ENCODE measurements at regions not wholly inside any gene's neighbourhood (a gene's known extent, or its start where the extent isn't known, plus 50 kb on each side); places are given as distances from the start of the nearest gene placed in this dataset.
"Not testable (repeated sequence)": the region's sequence is repeated elsewhere in the genome, so short reads cannot be mapped to it uniquely, and the experiment has no call there.

DNA sequence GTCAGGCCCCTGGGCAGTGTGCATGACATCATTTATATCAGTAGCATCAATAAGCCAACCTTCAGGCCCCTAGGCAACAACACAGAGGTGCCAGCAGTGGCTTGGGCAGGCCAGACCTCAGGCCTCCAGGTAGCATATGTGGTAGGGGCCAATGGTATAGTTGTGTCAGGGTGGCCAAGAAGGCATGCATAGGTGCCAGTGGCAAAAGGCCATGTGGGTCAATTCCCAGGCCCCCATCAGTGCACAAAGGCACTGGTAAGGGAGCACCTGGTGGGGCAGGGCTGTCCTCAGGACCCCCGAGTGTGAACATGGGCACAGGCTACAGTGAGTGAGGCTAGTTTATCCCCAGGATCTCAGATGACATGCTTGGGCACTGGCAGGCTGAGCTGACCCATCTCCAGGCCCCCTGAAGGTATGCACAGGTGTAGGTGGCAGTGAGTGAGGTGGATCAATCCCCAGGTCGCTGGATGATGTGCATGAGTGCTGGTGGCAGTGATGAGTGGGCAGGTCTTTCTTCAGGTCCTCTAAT, 244.1 kb upstream of the ZNF385D start:
- no peak for DNase-seq

DNA sequence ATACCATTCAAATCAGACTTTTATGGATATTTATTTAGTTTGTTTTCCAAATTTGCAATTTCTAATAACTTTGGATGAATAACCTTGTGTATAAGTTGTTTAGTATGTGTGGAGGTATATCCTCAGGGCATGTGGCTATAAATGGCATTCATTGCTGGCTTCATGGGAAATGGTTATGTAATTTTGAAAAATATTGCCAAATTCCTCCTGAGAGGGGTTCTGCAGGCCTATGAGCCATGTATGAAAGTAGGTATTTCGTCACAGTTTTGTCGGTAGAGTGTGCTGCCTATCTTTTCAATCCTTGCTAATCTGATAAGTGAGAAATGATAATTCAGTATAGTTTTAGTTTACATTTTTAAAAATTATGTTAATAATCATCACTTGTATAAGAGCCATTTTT, 256.4 kb upstream of the ZNF385D start:
- DNase-seq: no peak

DNA sequence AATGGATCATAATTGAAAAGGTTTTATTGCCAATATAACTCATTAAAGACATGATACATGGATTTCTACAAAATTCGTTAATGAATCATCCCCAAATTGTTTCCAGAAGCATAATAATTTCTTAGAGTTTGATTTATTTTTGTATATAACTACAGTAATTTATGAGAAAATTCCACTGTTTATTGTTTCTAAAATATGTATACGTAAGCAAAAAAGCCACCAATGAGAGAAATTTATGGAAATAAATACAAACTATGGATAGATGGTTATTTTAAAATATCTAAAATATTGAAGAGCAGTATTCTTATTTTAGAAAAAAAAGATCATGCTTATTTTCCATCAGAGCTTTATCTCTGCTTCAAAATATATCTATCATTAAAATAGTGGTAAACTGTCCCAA, 260.0 kb upstream of the ZNF385D start:
- no peak for DNase-seq

DNA sequence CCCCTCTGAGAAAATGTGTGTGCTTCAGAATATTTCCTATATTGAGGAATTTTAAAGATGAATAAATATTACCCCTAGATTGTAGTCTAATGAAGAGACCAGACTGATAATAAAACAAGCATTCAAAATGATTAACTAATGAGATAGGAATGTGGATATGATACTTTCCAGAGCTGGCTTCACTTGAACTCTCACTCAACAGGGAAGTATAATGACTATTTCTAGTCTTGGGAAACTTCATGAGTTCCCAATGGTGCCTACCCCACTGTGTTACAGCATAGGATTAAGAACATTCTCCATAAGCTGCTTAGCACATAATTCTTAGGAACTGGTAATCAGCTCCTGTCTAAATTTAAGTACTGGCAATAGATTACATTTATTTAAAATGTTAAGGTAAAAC, 261.5 kb upstream of the ZNF385D start:
- DNase-seq: no peak

DNA sequence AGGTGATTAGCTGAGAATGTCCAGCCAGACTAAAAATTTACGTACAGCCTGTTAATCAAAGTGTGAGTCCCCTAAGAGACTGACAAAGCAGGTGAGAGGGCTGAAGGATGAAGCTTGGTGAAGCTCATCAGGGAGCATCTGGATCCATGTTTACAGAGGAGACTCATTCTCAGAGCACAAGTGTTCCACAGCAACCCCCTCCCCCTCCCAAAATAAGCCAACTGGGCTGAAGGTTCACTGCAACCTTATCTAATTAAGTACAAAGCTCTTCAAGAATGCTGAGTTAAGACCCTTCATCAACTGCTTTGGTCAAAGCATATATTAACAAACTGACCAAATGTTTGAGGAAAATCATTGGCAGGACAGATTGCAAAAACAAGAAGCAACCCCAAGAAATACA, 262.6 kb upstream of the ZNF385D start:
- DNase-seq: no peak

DNA sequence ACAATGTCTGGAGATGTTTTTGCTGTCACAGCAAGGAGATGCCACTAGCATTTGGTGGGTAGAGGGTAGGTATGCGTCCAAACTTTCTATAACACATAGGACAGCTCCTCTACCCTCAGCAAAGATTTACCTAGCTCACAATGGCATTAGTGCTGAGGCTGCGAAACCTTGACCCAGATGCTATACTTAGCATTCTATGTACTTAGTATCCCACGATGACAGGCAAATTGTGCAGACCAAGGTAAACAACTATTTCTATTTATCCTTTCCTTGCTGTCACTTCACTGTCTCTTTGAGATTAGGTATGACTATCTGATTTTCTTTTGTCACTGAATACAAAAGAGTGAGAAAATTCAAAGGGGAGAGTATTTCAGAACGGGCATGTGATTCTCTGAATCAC, 265.2 kb upstream of the ZNF385D start:
- DNase-seq: no peak

DNA sequence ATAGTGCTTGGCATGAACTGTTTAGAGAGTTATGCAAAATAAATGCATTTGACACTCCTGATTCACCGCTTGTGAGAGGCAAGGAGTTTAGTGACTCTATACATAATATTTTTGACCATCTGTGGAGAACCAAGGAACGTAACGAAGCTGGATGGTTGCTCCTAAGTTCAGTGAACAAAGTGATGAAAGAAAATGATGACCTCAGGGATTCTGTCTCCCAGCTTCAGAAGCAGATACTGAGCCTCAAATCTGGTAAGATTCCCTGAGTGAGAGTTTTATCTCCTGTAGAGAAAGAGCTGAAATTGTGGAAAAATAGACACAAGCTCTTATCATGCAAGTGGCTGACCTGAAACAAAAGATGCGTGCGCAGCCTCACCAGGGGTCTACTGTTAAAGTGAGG, 273.6 kb upstream of the ZNF385D start:
- not testable (repeated sequence) for DNase-seq

DNA sequence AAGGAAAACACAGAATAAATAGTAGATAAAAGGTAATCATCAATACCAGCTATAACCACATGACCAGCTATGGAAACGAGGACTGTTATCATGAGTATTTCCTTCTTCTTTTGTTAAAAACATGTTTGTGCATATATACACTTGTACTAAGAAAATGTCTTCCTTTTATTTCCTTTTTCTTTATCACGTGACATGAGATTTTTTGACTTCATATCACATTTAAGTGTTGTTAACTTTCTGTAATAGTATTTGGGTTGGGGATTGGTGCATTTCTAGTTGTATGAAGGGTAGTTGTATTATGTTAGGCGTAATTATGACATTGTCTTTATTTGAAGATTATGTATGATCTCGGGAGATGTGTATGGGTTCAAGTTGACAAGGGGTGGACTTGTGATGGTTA, 278.5 kb upstream of the ZNF385D start:
- no peak for DNase-seq

DNA sequence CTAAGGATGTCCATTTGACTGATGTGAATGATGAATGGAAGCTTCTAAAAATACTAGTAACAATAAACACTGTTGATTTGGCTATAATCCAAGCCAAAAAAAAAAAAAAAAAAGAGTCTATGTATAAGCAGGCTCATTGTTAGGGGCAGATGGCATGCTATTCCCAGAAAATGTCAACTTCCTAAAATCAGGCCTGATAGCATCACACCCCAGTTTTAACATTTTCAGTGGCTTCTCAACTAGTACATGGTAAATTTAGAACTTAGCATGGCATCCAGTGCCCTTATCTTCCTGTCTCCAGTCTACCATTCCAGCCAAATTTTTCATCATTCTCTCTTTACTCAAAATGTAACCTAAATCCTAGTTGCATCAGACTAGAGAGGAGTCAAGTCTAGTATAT, 288.2 kb upstream of the ZNF385D start:
- no peak for DNase-seq

DNA sequence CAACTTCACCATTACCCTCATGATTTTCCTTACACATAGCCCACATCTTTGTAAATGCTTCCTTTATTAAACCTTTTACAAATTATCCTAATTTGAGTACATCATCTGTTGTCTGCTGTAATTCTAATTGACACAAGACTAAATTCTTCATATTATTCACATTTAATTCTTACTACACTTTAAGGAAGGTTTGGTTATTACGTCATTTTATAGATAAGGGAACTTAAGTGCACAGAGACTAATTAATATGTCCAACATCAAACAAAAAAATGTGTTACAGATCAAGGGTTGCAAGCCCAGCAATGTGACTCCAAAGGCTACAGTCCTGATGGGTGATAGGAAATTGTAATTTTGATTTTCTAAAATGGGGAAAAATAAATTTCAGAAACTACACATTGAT, 289.1 kb upstream of the ZNF385D start:
- DNase-seq: no peak

DNA sequence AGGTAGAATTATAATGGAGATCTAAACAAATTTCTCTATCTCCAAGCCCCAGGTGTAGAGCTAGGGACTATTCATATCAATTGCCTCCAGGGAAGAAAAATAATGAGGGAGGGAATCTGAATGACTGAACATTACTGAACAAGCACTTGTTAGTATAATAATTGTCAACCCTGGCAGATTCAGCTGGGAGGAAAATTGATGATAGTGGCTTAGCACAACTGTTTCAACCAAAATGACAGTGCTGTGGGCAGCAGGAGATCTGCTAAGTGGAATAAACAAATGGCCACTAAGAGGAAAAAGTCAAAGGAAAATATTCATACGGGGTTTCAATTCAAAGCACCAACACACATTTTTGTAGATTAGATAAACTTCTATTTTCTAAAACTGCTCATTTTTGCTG, 294.9 kb upstream of the ZNF385D start:
- DNase-seq: no peak

DNA sequence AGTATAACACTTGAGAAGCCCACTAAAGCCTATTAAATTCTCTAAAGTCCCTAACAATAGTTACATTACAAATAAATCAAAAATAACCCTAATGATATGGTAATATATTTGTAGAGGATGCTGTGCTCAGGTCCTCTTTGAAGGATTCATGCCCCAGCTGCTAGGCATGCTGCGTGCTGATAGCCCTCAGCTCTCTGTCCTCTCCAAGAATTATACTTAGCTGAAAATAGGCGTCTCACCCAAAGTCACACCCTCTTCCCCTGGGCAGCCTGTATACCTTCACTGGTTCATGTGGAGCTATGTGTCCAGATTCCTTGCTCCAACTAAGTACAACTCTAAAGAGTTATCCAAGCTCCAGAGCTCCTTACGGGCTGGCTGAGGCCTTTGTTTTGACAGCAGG, 312.5 kb upstream of the ZNF385D start:
- no peak for DNase-seq

DNA sequence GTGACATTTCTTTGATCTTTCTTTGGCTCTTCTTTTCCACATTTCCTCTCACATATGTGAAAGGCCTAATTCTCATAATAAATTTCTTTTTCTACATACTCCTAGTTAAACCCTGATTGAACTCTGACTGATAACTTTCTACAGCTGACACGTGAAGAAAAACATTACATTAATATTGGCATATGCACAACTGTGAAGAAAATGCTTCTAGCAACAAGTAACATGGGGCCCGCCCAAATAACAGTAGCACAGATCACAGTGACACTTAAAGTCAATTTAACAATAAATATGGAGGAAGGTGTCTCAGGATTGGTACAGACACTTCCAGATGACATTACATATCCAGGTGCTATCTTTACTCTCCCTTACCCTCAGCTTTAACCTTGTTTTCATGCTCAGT, 317.6 kb upstream of the ZNF385D start:
- DNase-seq: no peak

DNA sequence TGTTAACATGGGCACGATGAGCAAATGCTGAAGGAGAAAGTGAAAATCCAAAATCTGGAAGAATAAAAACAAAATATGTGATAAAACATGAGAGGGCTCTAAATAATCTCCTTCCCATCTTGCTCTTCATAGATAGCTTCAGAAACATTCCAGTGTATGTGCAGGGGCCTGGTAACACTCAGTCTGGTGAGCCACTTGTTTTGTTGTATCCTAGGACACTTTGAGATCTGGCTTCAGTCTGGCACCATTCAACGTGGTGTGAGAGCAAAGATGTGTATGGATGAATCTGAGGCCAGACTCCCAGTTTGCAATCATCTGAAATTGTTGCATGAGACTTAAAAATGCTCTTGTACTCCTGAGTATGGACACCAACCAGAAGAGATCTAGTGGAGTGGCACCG, 337.2 kb upstream of the ZNF385D start:
- no peak for DNase-seq

DNA sequence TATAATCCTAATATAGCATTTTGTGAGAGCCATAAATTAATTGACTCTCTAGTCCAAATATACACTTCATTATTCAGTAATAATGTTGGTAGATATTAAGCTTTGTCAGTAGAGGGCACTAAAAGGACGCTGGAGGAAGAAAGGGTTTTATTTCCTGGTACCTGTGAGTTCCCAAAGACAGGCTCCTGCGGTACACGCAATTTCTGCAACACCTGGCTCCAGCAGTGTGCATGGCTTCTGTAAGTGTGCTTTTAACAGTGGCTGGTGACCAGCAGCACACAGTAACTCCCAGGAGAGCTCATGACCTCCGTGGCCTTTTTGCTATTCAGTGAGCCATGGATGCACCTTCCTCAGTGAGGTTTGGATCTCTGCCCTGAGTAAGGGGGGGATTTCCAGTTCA, 338.3 kb upstream of the ZNF385D start:
- no peak for DNase-seq

DNA sequence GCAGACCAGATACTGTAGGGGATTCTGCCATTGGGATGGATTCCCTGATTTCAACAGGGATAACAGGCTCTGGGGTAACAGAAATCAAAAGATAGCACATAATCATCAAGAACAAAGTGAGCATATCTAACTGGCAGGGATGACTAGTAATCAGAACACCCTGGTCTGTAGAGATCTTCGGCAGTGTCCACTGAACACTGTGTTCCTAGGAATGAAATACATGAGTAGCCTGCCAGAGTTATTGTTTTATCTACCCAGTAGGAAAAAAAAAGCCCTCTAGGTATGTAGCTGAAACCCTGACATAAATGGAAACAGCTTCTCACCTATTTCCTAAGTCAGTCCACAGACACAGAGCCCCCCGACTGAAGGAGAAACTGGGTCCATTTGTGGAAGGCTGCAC, 340.3 kb upstream of the ZNF385D start:
- no peak for DNase-seq

DNA sequence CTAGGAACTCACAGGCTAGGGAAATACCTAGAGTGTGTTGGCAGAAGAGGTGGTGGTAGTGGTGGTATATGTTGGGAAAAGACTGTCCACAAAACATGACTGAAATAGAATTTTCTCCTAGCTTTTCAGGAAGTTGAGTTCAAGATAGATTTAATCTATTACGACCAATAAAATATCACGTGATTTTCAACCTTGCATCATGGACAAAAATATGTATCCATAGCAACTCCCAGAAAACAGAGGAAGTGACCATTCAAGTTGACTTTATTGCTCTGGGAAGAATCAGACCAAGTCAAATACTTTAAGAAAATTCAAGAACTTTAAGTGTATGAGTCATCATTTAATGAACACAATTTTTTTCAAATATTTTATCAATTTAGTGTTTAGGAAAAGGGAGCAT, 347.0 kb upstream of the ZNF385D start:
- DNase-seq: no peak

DNA sequence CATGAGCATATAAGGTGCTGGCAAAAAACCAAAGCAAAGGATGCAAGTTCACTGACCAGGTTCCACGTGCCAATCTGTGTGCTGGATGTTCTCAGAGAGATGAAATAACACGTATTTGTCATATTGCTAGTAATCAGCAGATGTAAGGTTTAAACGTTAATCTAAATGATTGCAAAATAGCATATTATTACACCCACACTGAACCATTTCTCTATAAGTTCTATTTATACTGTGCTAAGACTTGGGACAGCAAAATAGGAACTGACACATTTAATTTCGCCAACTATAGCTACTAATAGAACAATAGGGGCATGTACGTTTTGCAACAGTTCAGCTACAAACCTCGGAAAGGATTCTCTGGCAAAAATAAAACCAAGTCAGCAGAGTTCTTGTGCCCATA, 350.3 kb upstream of the ZNF385D start:
- DNase-seq: no peak

DNA sequence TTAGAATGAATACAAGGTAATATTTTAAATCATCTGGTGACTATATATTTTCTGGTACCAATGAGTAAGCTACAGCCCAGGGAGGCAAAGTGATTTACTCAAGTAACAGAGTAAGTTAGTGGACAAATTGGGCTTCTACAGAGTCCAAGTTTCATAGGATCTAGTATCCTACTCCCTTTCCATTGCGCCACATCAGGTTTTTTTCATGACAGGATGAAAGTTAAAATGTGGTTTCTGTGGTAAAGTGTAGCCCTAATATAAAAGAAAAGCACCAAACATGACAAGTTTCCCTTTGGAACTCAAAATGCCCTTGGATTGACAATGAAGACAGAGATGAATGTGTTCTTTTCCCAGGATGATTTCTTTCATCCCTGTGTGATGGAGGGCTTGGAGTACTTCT, 350.8 kb upstream of the ZNF385D start:
- DNase-seq: no peak

DNA sequence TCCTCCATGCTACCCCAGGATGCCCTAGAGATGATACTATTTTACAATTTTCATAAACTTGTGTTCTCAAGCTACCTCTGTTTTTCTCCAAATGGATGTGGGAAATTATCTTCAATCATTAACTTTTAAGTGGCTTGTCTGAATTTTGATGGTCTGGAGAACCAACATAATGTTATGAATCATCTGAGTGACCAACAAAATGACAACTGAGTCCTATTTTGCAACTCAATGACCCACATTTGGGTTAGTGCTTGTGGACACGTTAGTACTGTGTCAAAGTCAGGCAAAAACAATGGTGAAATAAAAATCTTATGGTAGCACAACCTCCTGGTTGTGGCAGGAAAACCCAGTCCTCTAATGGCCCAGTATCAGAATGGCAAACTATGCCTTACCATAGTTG, 352.4 kb upstream of the ZNF385D start:
- no peak for DNase-seq

DNA sequence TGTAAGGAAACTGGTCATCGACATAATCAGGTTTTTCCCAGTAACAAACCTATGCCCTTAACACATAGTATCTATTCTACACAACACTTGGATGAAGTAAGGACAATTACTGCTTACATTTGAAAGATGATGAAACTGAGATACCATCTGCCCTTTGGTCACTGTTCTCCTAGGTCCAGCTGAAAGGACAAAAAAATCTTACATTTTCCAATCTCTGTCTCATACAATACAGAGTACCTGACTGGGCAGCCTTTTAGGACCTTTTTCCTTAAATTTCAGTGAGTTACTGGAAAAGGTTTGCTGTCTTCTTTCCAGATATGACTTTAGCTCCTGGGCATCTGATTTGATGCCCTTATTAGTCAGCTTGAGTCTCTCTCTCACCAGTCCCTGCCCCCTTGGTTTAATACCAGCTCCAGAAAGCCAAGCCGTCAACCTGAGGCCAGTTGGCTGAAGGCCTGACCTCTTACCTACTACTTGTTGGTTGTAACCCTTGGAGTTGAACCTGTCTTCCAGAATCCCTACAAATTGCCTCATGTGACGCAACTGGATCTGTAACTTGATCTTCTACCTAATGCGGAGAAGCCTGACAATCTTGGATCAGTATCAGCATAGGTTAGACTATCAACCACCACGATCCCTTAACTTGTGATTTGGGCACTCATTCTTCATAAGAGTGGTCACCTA, 355.3 kb upstream of the ZNF385D start:
- no peak for DNase-seq

DNA sequence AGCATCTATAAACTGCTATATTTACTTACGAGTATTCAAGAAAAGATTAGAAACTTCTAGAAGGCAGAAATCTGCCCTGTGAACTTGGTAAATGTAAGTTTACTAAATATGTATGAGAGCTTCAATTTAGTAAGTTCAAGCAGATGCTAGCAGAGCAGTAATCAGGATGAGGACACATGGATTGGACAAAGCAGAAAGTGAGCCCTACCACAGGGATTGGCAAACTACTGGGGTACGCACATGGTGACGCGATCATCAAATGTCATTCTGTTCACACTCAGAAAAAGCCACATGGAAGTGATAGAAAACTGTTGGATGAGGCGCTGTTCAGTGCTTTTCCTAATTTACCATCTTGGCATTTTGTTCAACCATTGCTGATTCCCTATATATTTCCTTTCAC, 360.2 kb upstream of the ZNF385D start:
- no peak for DNase-seq

DNA sequence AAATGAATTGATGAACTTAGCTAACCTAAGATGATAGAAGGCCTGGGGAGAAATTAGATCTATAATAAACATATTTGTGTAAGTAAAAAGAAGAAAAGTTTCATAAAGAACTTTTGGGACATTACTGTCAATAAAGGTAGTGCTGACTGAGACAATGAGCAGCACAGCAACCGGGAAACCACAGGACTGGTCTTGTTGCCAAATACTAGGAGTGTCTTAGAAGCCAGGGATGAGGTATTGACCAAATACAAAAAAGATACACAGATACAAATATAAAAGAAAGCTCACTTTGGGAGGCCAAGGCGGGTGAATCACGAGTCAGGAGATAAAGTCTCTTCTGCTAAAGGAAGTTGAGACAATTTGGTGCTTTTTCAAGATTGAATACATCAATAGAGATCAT, 362.4 kb upstream of the ZNF385D start:
- DNase-seq: no peak

DNA sequence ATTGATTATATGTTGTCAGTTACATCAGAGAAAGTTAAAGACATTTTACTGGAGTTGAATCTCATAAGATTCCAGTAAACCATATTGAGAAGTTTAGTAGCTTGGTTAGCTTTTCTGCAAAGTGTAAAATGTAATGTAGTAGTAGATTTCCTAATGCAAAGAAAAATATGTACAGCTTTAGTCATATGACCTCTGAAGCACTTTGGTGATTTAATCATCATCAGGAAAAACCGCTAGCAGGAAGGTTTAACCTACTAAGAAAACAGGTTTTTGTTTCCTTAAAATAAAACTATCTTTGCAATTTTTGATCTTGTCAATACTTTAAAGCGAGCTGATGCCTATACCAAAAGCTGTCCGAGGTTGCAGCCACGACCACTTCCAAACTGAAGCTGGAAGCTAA, 364.6 kb upstream of the ZNF385D start:
- DNase-seq: no peak

DNA sequence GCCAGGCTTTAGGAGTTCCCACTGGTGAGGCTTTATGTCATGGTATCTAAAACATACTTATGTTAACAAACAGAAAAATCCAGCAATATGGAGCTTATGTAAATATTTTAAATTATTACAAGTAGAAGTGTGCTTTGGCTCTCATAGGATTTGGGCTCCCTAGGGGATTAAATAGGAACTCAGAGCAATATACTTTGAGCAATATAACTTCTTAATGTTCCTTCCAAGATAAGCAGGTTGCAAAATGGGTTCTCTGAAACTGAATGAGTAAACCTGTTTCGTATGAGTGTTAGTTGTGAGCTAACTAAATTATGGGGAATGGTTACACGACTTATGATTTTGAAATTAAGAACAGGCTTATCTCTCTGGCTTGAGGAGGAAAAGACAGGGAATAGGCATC, 366.1 kb upstream of the ZNF385D start:
- no peak for DNase-seq
